ENCODE measurements at regions not wholly inside any gene's neighbourhood (a gene's known extent, or its start where the extent isn't known, plus 50 kb on each side); places are given as distances from the start of the nearest gene placed in this dataset.

- TF ChIP-seq SPI1 (IDR thresholded peaks at IDR 0.05; ENCODE audit: borderline replicate concordance, low read depth) (no peak), GABPA (IDR thresholded peaks at IDR 0.05; ENCODE audit: low read depth) (no peak), POLR2AphosphoS5 (IDR thresholded peaks at IDR 0.05; ENCODE audit: low read depth) (no peak), CTCF (IDR thresholded peaks at IDR 0.05; ENCODE audit: insufficient read depth, low read length) (no peak)
- TF ChIP-seq, protein P1, sequence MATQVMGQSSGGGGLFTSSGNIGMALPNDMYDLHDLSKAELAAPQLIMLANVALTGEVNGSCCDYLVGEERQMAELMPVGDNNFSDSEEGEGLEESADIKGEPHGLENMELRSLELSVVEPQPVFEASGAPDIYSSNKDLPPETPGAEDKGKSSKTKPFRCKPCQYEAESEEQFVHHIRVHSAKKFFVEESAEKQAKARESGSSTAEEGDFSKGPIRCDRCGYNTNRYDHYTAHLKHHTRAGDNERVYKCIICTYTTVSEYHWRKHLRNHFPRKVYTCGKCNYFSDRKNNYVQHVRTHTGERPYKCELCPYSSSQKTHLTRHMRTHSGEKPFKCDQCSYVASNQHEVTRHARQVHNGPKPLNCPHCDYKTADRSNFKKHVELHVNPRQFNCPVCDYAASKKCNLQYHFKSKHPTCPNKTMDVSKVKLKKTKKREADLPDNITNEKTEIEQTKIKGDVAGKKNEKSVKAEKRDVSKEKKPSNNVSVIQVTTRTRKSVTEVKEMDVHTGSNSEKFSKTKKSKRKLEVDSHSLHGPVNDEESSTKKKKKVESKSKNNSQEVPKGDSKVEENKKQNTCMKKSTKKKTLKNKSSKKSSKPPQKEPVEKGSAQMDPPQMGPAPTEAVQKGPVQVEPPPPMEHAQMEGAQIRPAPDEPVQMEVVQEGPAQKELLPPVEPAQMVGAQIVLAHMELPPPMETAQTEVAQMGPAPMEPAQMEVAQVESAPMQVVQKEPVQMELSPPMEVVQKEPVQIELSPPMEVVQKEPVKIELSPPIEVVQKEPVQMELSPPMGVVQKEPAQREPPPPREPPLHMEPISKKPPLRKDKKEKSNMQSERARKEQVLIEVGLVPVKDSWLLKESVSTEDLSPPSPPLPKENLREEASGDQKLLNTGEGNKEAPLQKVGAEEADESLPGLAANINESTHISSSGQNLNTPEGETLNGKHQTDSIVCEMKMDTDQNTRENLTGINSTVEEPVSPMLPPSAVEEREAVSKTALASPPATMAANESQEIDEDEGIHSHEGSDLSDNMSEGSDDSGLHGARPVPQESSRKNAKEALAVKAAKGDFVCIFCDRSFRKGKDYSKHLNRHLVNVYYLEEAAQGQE (IDR thresholded peaks at IDR 0.05; ENCODE audit: insufficient replicate concordance, low read depth): no peak
- Histone ChIP-seq H3K27me3 (ENCODE audit: insufficient read depth, poor library complexity, severe bottlenecking) (no peaks in the 10 kb centered on the region), H3K4me3 (replicated peaks; ENCODE audit: insufficient read depth, low read length) (no peak overlapping the region), H3K27ac (replicated peaks) (no peak overlapping the region)
- DNase-seq (ENCODE audit: low read depth in 1 of 2, low spot score in 1 of 2): no peak
Observed at GRCh38 chr3:168570404-168571155, 474.9 kb upstream of the GOLIM4 start.

- Histone ChIP-seq H3K4me3 (replicated peaks; ENCODE audit: insufficient read depth, low read length) (no peak overlapping the region), H3K27me3 (ENCODE audit: insufficient read depth, poor library complexity, severe bottlenecking) (no peaks in the 10 kb centered on the region), H3K27ac (replicated peaks) (no peak overlapping the region)
- no peak for DNase-seq (ENCODE audit: low read depth in 1 of 2, low spot score in 1 of 2)
- no peak for TF ChIP-seq CTCF (IDR thresholded peaks at IDR 0.05; ENCODE audit: insufficient read depth, low read length)
- TF ChIP-seq, protein P1 (IDR thresholded peaks at IDR 0.05; ENCODE audit: insufficient replicate concordance, low read depth): no peak
- no peak for TF ChIP-seq GABPA (IDR thresholded peaks at IDR 0.05; ENCODE audit: low read depth)
- TF ChIP-seq SPI1 (IDR thresholded peaks at IDR 0.05; ENCODE audit: borderline replicate concordance, low read depth): no peak
- TF ChIP-seq POLR2AphosphoS5 (IDR thresholded peaks at IDR 0.05; ENCODE audit: low read depth): no peak
Observed at GRCh38 chr3:168558728-168559411, 463.1 kb upstream of the GOLIM4 start.

DNA sequence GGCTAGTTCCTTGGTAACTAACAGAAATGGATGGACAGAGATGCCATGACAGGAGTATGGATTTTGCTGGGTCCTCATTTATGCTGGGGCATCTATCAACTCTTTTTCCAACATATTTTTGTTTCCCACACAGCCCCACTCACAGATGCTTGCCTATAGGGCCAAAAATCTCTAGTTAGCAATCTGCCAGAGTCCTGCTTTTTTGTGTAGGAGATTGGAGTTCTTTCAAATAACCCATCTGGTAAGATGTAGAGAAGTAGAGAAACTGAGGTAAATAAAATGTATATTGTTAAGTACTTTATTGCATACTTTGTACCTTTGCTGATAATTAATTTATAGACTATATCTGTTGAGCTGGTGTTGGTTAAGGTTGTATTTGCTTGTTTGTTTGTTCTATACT lies 456.5 kb upstream of the GOLIM4 start:
- DNase-seq (ENCODE audit: low read depth in 1 of 2, low spot score in 1 of 2): no peak
- Histone ChIP-seq H3K4me3 (replicated peaks; ENCODE audit: insufficient read depth, low read length) (no peak overlapping the region), H3K27ac (replicated peaks) (no peak overlapping the region), H3K27me3 (ENCODE audit: insufficient read depth, poor library complexity, severe bottlenecking) (no peaks in the 10 kb centered on the region)
- TF ChIP-seq CTCF (IDR thresholded peaks at IDR 0.05; ENCODE audit: insufficient read depth, low read length): no peak
- TF ChIP-seq, protein P1 (IDR thresholded peaks at IDR 0.05; ENCODE audit: insufficient replicate concordance, low read depth): no peak
- TF ChIP-seq POLR2AphosphoS5 (IDR thresholded peaks at IDR 0.05; ENCODE audit: low read depth): no peak
- TF ChIP-seq GABPA (IDR thresholded peaks at IDR 0.05; ENCODE audit: low read depth): no peak
- no peak for TF ChIP-seq SPI1 (IDR thresholded peaks at IDR 0.05; ENCODE audit: borderline replicate concordance, low read depth)

Data from HL-60 (cell line).